NCI-H2081 treated with DMSO at 0.1 percent for 48 hours (cell line): ENCODE measurements at regions not wholly inside any gene's neighbourhood (a gene's known extent, or its start where the extent isn't known, plus 50 kb on each side); places are given as distances from the start of the nearest gene placed in this dataset.

Experiments used
- DNase-seq: peaks from one replicate; lab custom pipeline; 2025; lab: John Stamatoyannopoulos, UW

GRCh38 chr2:19543663-19544383 is 185.4 kb upstream of the OSR1 start:
- DNase-seq: no peak

- no peak for DNase-seq
Measured at GRCh38 chr2:19542796-19543662, 184.6 kb upstream of the OSR1 start.

- DNase-seq: no peak
Measured at GRCh38 chr2:19541884-19542283, 183.5 kb upstream of the OSR1 start.

GRCh38 chr2:19540739-19541525 is 182.5 kb upstream of the OSR1 start:
- no peak for DNase-seq

GRCh38 chr2:19538411-19538963 is 180.1 kb upstream of the OSR1 start:
- no peak for DNase-seq

GRCh38 chr2:19536136-19536535 is 177.7 kb upstream of the OSR1 start:
- no peak for DNase-seq

GRCh38 chr2:19532547-19533196 is 174.2 kb upstream of the OSR1 start:
- no peak for DNase-seq

- DNase-seq: no peak
Measured at GRCh38 chr2:19529677-19530076, 171.3 kb upstream of the OSR1 start.

GRCh38 chr2:19527771-19528170 is 169.3 kb upstream of the OSR1 start:
- no peak for DNase-seq

- no peak for DNase-seq
Measured at GRCh38 chr2:19525313-19525712, 166.9 kb upstream of the OSR1 start.

GRCh38 chr2:19519045-19519444 is 160.6 kb upstream of the OSR1 start:
- no peak for DNase-seq

- DNase-seq: no peak
Measured at GRCh38 chr2:19507137-19507536, 148.7 kb upstream of the OSR1 start.

- DNase-seq: no peak
Measured at GRCh38 chr2:19505199-19506136, 147.0 kb upstream of the OSR1 start.

- no peak for DNase-seq
Measured at GRCh38 chr2:19504400-19505198, 146.2 kb upstream of the OSR1 start.

GRCh38 chr2:19503915-19504314 is 145.5 kb upstream of the OSR1 start:
- no peak for DNase-seq

GRCh38 chr2:19503406-19503805 is 145.0 kb upstream of the OSR1 start:
- no peak for DNase-seq

GRCh38 chr2:19500126-19500525 is 141.7 kb upstream of the OSR1 start:
- DNase-seq: no peak

- no peak for DNase-seq
Measured at GRCh38 chr2:19496646-19497045, 138.2 kb upstream of the OSR1 start.

- no peak for DNase-seq
Measured at GRCh38 chr2:19494241-19494640, 135.8 kb upstream of the OSR1 start.

GRCh38 chr2:19491796-19492195 is 133.4 kb upstream of the OSR1 start:
- no peak for DNase-seq
